Heart left ventricle (tissue), 16 donors: ENCODE measurements at regions not wholly inside any gene's neighbourhood (a gene's known extent, or its start where the extent isn't known, plus 50 kb on each side); places are given as distances from the start of the nearest gene placed in this dataset.

Source experiments
- ATAC-seq, 4 donors: fragments of 200-7000 bp; cut with Tn5 transposase; one replicate each; pipeline ENCODE4 v1.9.1; 2020 to 2022; ENCODE audit warnings: moderate library complexity in 4 of 4, mild to moderate bottlenecking in 3 of 4, moderate number of reproducible peaks in 1 of 4
- DNase-seq, 5 donors: peaks; one replicate each; pipeline ENCODE4 v3.0.0-alpha.2; 2020
- H3K27ac ChIP-seq, 12 donors: fragments of 200-600 bp; sonication (generic) in 4 of 12; one replicate each; pipeline versions ENCODE4 v1.5.0 to v1.8.0; 2016 to 2022; ENCODE audit warnings: mild to moderate bottlenecking in 2 of 12
- H3K27me3 ChIP-seq, 9 donors: fragments of 200-600 bp; sonication (generic) in 2 of 9; one replicate each; pipeline versions ENCODE4 v1.5.1 to v1.8.0; 2016 to 2022; ENCODE audit warnings: mild to moderate bottlenecking in 3 of 9
- H3K36me3 ChIP-seq, 9 donors: fragments of 200-600 bp; sonication (generic) in 2 of 9; one replicate each; pipeline versions ENCODE4 v1.5.0 to v1.8.0; 2018 to 2022; ENCODE audit warnings: mild to moderate bottlenecking in 2 of 9
- H3K4me1 ChIP-seq, 12 donors: fragments of 200-600 bp; sonication (generic) in 4 of 12; one replicate each; pipeline versions ENCODE4 v1.5.0 to v1.8.0; 2016 to 2022; ENCODE audit warnings: mild to moderate bottlenecking in 3 of 12
- H3K4me3 ChIP-seq, 12 donors: fragments of 200-600 bp; sonication (generic) in 4 of 12; one replicate each; pipeline versions ENCODE4 v1.5.0 to v1.8.0; 2017 to 2022; ENCODE audit warnings: mild to moderate bottlenecking in 9 of 12, moderate library complexity in 4 of 12
- H3K9me3 ChIP-seq, 12 donors: fragments of 200-600 bp; sonication (generic) in 4 of 12; one replicate each; pipeline versions ENCODE4 v1.5.0 to v1.8.0; 2016 to 2022; ENCODE audit warnings: mild to moderate bottlenecking in 1 of 12
- POLR2A ChIP-seq, 2 donors: fragments of 450-650 bp; IDR thresholded peaks; one replicate each; pipeline ENCODE4 v1.6.1; 2017; ENCODE audit warnings: antibody characterized with exemption in 2 of 2, mild to moderate bottlenecking in 2 of 2, moderate library complexity in 2 of 2
- WGBS, 4 donors: extraction: QIAGEN DNeasy Blood & Tissue Kit in 2 of 4; methylation state at CpG; one replicate each; pipeline versions ENCODE4 v1.1.5 to v1.1.7; 2013 to 2018; 5-methylcytosine and 5-hydroxymethylcytosine counted together
- intact Hi-C, 10 donors: fragments of 100-400 bp; cut with DNase I; formaldehyde crosslinking; loops; one replicate each; pipeline versions ENCODE4 v1.11.1 to v1.14.2; 2022
- TF ChIP-seq, protein P1 (sequence below), 12 donors: fragments of 200-600 bp; sonication (generic) in 4 of 12; IDR thresholded peaks; one replicate each; pipeline versions ENCODE4 v1.5.0 to v1.8.0; 2018 to 2022; ENCODE audit warnings: antibody characterized with exemption in 12 of 12, mild to moderate bottlenecking in 5 of 12
- donor health status: ischemic (EF 13 %, LVEDD 7.1; RV severe dilation, severe dysfunction).
- donor health status: healthy with polysubstance abuse.
- donor health status: DM: no; HTN: yes; CAD: no.
- donor health status: DM: no; HTN: no; CAD: no.
- donor health status: ischemic (EF 25% LVEDD 6.9; RV normal size, moderate dysfunction).
- donor health status: ischemic (EF 25% LVEDD 5.7; RV mildly dilated, moderate dysfunction).
- donor health status: healthy.
- donor health status: DM: yes; HTN: yes; CAD: no.
- donor health status: ischemic (EF 35%, LVEDD 5.7; RV mildly dilated, moderate dysfunction).
- donor health status: nonischemic (EF 11% LVEDD 7.7; RV severe dilation, severe dysfunction).
- donor health status: DM: yes; HTN: yes; CAD: no.
- donor health status: PGD.
- donor health status: ischemic (EF 29% LVEDD 5.4; RV normal size, mild dysfunction).
- donor health status: nonischemic (EF 23%, LVEDD 6.1; RV moderate dilation, normal function).

DNA sequence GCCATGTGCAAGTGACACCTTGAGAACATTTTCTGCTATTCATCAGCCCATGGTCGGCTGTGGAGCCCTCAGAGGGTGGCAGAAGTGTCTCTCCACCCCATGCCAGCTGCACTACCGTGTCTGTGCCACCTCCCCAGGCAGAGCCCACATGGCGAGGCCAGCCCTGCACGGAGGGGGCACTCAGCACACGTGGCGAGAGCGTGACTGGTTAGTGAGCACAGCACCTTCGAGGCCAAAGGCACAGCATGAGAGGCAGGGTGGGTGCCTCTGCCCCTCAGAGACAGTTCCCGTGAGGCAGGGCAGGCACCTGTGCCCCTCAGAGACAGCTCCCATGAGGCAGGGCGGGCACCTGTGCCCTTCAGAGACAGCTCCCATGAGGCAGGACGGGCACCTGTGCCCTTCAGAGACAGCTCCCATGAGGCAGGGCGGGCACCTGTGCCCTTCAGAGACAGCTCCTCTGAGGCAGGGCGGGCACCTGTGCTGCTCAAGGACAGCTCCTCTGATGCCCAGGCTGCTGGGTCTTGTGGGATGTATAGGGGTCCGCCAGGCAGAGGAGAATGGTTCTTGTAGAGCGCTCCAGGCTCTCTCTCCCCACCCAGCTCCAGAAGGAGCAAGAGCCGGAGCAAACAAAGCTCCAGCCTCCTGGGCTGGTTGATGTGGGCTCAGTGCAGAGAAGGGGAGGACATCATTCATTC lies 179.8 kb upstream of the PPP1R26 start:
- WGBS, 4 donors: 80 to 83% (median 81%) methylated on average over 10 to 16 of the region's 16 CpGs
- no peak for ATAC-seq
- Histone ChIP-seq H3K9me3 (no peaks in the 10 kb centered on the region), H3K36me3 (no peaks in the 10 kb centered on the region), H3K27me3 (peaks cover 4 to 46% (median 31%) of the 10 kb centered on the region in 9 donors), H3K27ac (no peak overlapping the region), H3K4me1 (peaks cover 0 to 5% (median 0%) of the 10 kb centered on the region in 12 donors), H3K4me3 (no peak overlapping the region)
- TF ChIP-seq POLR2A (IDR thresholded peaks at IDR 0.05): no peak
- TF ChIP-seq, protein P1, sequence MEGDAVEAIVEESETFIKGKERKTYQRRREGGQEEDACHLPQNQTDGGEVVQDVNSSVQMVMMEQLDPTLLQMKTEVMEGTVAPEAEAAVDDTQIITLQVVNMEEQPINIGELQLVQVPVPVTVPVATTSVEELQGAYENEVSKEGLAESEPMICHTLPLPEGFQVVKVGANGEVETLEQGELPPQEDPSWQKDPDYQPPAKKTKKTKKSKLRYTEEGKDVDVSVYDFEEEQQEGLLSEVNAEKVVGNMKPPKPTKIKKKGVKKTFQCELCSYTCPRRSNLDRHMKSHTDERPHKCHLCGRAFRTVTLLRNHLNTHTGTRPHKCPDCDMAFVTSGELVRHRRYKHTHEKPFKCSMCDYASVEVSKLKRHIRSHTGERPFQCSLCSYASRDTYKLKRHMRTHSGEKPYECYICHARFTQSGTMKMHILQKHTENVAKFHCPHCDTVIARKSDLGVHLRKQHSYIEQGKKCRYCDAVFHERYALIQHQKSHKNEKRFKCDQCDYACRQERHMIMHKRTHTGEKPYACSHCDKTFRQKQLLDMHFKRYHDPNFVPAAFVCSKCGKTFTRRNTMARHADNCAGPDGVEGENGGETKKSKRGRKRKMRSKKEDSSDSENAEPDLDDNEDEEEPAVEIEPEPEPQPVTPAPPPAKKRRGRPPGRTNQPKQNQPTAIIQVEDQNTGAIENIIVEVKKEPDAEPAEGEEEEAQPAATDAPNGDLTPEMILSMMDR (IDR thresholded peaks at IDR 0.05): no peak
- DNase-seq: no peak
- intact Hi-C loops: loop anchor here in 1 of 10 donors (5.0 kb wide), 1 partner anchor 82 kb away; no protein-coding TSS in a partner anchor

DNA sequence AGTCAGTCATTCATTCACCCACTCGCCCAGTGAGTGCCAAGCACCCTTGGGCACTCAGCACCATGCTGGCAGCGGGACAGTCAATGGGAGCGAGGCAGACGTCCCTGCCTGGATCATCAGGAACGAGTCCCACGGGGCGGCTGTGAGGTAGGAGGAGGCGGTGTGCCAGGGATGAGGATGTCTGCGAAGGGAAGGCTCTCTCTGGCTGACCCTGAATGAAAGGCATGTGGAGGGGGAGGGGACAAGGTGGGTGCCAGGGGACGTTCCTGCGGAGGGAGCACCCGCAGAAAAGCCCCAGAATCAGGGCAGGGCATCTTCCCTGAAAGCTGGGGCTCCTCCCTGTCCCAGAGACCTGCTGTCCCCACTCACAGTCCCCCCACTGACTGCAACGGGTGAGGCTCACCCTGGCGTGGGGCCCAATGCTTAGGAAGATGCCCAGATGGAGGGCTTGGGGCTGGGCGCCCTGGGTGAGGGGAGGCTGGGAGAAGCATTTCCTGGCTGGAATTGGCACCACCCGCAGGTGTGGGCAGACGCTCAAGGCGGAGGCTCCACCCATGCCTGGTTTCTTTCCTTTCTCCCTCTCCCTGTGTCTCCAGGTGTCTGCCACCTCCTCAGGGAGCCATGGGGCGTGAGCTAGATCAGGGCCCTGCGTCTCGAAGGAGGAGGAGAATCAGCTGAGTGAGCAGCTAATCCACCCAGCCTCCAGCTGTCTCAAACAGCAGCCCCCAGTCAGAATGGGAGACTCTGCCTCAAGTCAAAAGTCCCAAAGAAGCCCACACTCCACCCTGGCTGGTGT lies 179.0 kb upstream of the PPP1R26 start:
- WGBS, 4 donors: 51 to 55% (median 53%) methylated on average over 12 to 21 of the region's 21 CpGs
- Histone ChIP-seq H3K27me3 (peaks cover 4 to 51% (median 31%) of the 10 kb centered on the region in 9 donors), H3K9me3 (no peaks in the 10 kb centered on the region), H3K4me1 (peaks cover 0 to 5% (median 0%) of the 10 kb centered on the region in 12 donors), H3K36me3 (no peaks in the 10 kb centered on the region), H3K4me3 (no peak overlapping the region), H3K27ac (no peak overlapping the region)
- DNase-seq (no peak), ATAC-seq (no peak)
- intact Hi-C loops: loop anchor here in 1 of 10 donors (5.0 kb wide), 1 partner anchor 83 kb away; no protein-coding TSS in a partner anchor
- no peak for TF ChIP-seq POLR2A (IDR thresholded peaks at IDR 0.05)
- TF ChIP-seq, protein P1 (IDR thresholded peaks at IDR 0.05): no peak

- Histone ChIP-seq H3K36me3 (no peaks in the 10 kb centered on the region), H3K4me3 (no peak overlapping the region), H3K4me1 (peaks cover 0 to 5% (median 0%) of the 10 kb centered on the region in 12 donors), H3K27ac (no peak overlapping the region), H3K27me3 (peaks cover 4 to 54% (median 31%) of the 10 kb centered on the region in 9 donors), H3K9me3 (no peaks in the 10 kb centered on the region)
- TF ChIP-seq POLR2A (IDR thresholded peaks at IDR 0.05): no peak
- TF ChIP-seq, protein P1 (IDR thresholded peaks at IDR 0.05): no peak
- no peak for ATAC-seq
- intact Hi-C loops: loop anchor here in 1 of 10 donors (5.0 kb wide), 1 partner anchor 84 kb away; no protein-coding TSS in a partner anchor
- no peak for DNase-seq
- WGBS, 4 donors: 45 to 56% (median 55%) methylated on average over 32 to 40 of the region's 40 CpGs
Measured at GRCh38 chr9:135301271-135302263, 178.0 kb upstream of the PPP1R26 start.
